Gastrocnemius medialis (tissue), 4 donors: ENCODE measurements at regions not wholly inside any gene's neighbourhood (a gene's known extent, or its start where the extent isn't known, plus 50 kb on each side); places are given as distances from the start of the nearest gene placed in this dataset.

Experiments used
- ATAC-seq, 2 donors: fragments of 150-250 bp; one replicate each; pipeline ENCODE4 v1.9.1; 2016
- DNase-seq, 2 donors: peaks; one replicate each; pipeline ENCODE4 v3.0.0-alpha.2; 2019
- H3K27ac ChIP-seq, 4 donors: fragments of 200-600 bp; sonication (generic); 1 replicate in 1 of 4; 2 replicates in 3 of 4; pipeline ENCODE4 v1.5.1; 2016 to 2018; ENCODE audit warnings: mild to moderate bottlenecking in 2 of 4, moderate library complexity in 1 of 4
- H3K27me3 ChIP-seq, 3 donors: fragments of 200-600 bp; sonication (generic) in 2 of 3; 1 replicate in 1 of 3; 2 replicates in 2 of 3; pipeline versions ENCODE4 v1.5.1 to v1.6.0; 2016 to 2019; ENCODE audit warnings: mild to moderate bottlenecking in 1 of 3, moderate library complexity in 1 of 3
- H3K36me3 ChIP-seq, 2 donors: fragments of 200-600 bp; sonication (generic) in 1 of 2; one replicate each; pipeline ENCODE4 v1.5.1; 2017 to 2018
- H3K4me1 ChIP-seq, 2 donors: fragments of 200-600 bp; sonication (generic) in 1 of 2; one replicate each; pipeline ENCODE4 v1.5.1; 2016 to 2017; ENCODE audit warnings: mild to moderate bottlenecking in 2 of 2
- H3K4me3 ChIP-seq, 4 donors: fragments of 200-600 bp; sonication (generic) in 3 of 4; 1 replicate in 1 of 4; 2 replicates in 3 of 4; pipeline ENCODE4 v1.5.1; 2016 to 2019; ENCODE audit warnings: mild to moderate bottlenecking in 2 of 4
- H3K9me3 ChIP-seq, 3 donors: fragments of 200-600 bp; sonication (generic) in 2 of 3; 1 replicate in 1 of 3; 2 replicates in 2 of 3; pipeline ENCODE4 v1.5.1; 2016 to 2019
- POLR2A ChIP-seq, 2 donors: fragments of 450-650 bp; IDR thresholded peaks; one replicate each; pipeline ENCODE4 v1.6.1; 2017; ENCODE audit warnings: antibody characterized with exemption in 2 of 2, mild to moderate bottlenecking in 2 of 2, moderate library complexity in 2 of 2
- in situ Hi-C, 4 donors: fragments of 200-750 bp; cut with MboI; loops; one replicate each; pipeline versions ENCODE4 v1.15.0 to v1.8.0; 2017; ENCODE audit warnings: low sequenced_read_pairs in 4 of 4
- intact Hi-C: fragments of 100-400 bp; cut with DNase I; formaldehyde crosslinking; loops from one replicate; pipeline ENCODE4 v1.15.1; 2023; ENCODE audit warnings: low total_unique reads
- TF ChIP-seq, protein P1 (sequence below), 5 experiments: fragments of 450-650 bp in 3 of 5; fragments of 200-600 bp in 2 of 5; sonication (generic) in 2 of 5; IDR thresholded peaks in 4 of 5; conservative IDR thresholded peaks in 1 of 5; 1 replicate in 4 of 5; 2 replicates in 1 of 5; pipeline ENCODE4 v1.5.1; 2016 to 2019; ENCODE audit warnings: antibody characterized with exemption in 5 of 5, mild to moderate bottlenecking in 3 of 5, moderate library complexity in 3 of 5

DNA sequence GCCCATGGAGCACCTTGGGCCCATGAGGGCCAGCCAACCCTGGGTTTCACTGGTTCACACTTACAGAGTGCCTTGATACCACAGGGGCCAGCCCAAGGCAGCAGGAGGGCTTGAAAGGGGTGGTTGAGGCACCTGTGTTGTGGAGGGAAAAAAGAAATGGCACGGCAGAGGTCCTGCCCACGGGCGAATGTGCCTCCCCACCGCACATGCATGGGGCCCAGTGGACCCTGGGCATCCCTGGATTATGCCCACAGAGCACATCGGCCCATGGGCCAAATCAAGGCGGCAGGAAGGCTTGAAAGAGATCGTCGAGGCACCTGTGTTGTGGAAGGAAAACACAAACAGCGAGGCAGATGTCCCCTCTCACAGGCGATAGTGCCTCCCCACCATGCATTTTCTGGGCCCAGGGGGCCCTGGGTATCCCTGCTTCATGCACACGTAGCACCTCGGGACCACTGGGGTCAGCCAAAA lies 378.1 kb downstream of the ALG10 start:
- no peaks in the 10 kb centered on the region for H3K4me1 ChIP-seq
- no peak overlapping the region for H3K4me3 ChIP-seq
- H3K27me3 ChIP-seq = no peaks in the 10 kb centered on the region
- intact Hi-C loops (no loop called here), in situ Hi-C loops (no loop called here)
- no peak for DNase-seq
- no peaks in the 10 kb centered on the region for H3K9me3 ChIP-seq
- no peaks in the 10 kb centered on the region for H3K36me3 ChIP-seq
- ATAC-seq = no peak
- H3K27ac ChIP-seq = no peak overlapping the region
- no peak for TF ChIP-seq POLR2A (IDR thresholded peaks at IDR 0.05)
- TF ChIP-seq, protein P1, sequence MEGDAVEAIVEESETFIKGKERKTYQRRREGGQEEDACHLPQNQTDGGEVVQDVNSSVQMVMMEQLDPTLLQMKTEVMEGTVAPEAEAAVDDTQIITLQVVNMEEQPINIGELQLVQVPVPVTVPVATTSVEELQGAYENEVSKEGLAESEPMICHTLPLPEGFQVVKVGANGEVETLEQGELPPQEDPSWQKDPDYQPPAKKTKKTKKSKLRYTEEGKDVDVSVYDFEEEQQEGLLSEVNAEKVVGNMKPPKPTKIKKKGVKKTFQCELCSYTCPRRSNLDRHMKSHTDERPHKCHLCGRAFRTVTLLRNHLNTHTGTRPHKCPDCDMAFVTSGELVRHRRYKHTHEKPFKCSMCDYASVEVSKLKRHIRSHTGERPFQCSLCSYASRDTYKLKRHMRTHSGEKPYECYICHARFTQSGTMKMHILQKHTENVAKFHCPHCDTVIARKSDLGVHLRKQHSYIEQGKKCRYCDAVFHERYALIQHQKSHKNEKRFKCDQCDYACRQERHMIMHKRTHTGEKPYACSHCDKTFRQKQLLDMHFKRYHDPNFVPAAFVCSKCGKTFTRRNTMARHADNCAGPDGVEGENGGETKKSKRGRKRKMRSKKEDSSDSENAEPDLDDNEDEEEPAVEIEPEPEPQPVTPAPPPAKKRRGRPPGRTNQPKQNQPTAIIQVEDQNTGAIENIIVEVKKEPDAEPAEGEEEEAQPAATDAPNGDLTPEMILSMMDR (IDR thresholded peaks at IDR 0.05 in 4 of 5, conservative IDR thresholded peaks at IDR 0.05 in 1 of 5) = no peak

DNA sequence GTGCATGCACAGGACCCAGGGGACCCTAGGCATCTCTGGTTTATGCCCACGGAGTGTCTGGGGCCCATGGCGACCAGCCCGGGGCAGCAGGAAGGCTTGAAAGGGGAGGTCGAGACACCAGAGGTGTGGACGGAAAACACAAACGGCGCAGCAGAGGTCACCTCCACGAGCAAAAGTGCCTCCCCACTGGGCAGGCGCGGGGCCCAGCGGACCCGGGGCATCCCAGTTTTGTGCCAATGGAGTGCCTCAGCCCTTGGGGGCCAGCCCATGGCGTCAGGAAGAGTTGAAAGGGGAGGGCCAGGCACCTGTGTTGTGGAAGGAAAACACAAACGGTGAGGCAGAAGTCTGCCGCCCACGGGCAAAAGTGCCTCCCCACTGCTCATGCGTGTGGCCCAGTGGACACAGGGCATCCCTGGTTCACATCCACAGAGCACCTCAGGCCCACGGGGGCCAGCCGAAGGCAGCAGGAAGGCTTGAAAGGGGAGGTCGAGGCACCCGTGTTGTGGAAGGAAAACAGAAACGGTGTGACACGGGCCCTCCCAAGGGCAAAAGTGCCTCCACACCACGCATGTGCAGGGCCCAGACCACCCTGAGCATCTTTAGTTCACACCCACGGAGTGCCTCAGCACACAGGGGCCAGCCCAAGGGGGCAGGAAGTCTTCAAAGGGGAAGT lies 378.8 kb downstream of the ALG10 start:
- Histone ChIP-seq H3K27ac (no peak overlapping the region), H3K9me3 (no peaks in the 10 kb centered on the region), H3K4me3 (no peak overlapping the region), H3K36me3 (no peaks in the 10 kb centered on the region), H3K27me3 (no peaks in the 10 kb centered on the region), H3K4me1 (no peaks in the 10 kb centered on the region)
- DNase-seq (peak in 1 of 2 donors; percentile 2), ATAC-seq (no peak)
- in situ Hi-C loops (no loop called here), intact Hi-C loops (no loop called here)
- TF ChIP-seq, protein P1 (IDR thresholded peaks at IDR 0.05 in 4 of 5, conservative IDR thresholded peaks at IDR 0.05 in 1 of 5) = no peak
- no peak for TF ChIP-seq POLR2A (IDR thresholded peaks at IDR 0.05)

DNA sequence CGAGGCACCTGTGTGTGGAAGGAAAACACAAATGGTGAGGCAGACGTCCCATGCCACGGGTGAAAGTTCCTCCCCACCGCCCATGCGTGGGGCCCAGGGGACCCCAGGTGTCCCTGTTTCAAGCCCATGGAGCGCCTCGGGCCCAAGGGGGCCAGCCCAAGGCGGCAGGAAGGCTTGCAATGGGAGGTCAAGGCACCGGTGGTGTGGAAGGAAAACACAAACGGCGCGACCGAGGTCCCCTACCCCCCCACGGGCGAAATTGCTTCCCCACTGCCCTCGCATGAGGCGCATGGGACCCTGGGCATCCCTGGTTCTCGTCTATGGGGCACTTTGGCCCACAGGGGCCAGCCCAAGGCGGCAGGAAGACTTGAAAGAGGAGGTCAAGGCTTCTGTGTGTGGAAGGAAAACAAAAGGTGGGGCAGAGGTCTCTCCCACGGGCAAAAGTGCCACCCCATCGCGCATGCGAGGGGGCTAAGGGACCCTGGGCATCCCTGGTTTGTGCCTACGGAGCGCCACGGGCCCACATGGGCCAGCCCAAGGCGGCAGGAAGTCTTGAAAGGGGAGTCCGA lies 379.4 kb downstream of the ALG10 start:
- Histone ChIP-seq H3K36me3 (no peaks in the 10 kb centered on the region), H3K4me1 (no peaks in the 10 kb centered on the region), H3K27ac (no peak overlapping the region), H3K9me3 (no peaks in the 10 kb centered on the region), H3K4me3 (no peak overlapping the region), H3K27me3 (no peaks in the 10 kb centered on the region)
- TF ChIP-seq, protein P1 (IDR thresholded peaks at IDR 0.05 in 4 of 5, conservative IDR thresholded peaks at IDR 0.05 in 1 of 5) = no peak
- no peak for TF ChIP-seq POLR2A (IDR thresholded peaks at IDR 0.05)
- ATAC-seq (no peak), DNase-seq (peak in 1 of 2 donors; percentile 3)
- in situ Hi-C loops = no loop called here
- intact Hi-C loops = no loop called here

DNA sequence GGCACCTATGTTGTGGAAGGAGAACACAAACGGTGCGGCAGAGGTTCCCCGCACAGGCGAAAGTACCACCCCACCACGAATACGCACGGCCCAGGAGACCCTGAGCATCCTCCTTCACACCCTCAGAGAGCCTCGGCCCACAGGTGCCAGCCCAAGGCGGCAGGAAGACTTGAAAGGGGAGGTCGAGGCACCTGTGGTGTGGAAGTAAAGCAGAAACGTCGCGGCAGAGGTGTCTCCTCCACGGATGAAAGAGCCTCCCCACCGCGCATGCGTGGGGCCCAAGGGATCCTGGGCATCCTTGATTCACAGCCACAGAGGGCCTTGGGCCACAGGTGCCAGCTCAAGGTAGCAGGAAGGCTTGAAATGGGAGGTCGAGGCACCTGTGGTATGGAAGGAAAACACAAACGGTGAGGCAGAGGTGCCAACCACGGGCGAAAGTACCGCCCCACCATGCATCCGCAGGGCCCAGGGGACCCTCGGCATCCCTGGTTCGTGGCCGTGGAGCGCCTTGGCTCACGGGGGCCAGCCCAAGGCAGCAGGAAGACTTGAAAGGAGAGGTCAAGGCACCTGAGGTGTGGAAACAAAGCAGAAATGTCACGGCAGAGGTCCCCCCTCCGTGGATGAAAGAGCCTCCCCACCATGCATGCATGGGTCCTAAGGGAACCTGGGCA lies 380.1 kb downstream of the ALG10 start:
- H3K27me3 ChIP-seq = no peaks in the 10 kb centered on the region
- peak in 1 of 2 donors; percentile 0 for DNase-seq
- in situ Hi-C loops = no loop called here

More for the DNA sequence above, 380.1 kb downstream of the ALG10 start:
- no peak overlapping the region for H3K27ac ChIP-seq
- intact Hi-C loops = no loop called here
- TF ChIP-seq, protein P1 (IDR thresholded peaks at IDR 0.05 in 4 of 5, conservative IDR thresholded peaks at IDR 0.05 in 1 of 5) = no peak
- no peak for TF ChIP-seq POLR2A (IDR thresholded peaks at IDR 0.05)
- no peak overlapping the region for H3K4me3 ChIP-seq
- no peak for ATAC-seq
- no peaks in the 10 kb centered on the region for H3K36me3 ChIP-seq
- no peaks in the 10 kb centered on the region for H3K4me1 ChIP-seq
- no peaks in the 10 kb centered on the region for H3K9me3 ChIP-seq
